IMR-90 (cell line): ENCODE measurements at regions not wholly inside any gene's neighbourhood (a gene's known extent, or its start where the extent isn't known, plus 50 kb on each side); places are given as distances from the start of the nearest gene placed in this dataset.

Experiments used
- ATAC-seq: fragments of 200-7000 bp; cut with Tn5 transposase; 2 replicates; pipeline ENCODE4 v1.9.1; 2020; ENCODE audit warnings: low read depth, mild to moderate bottlenecking, moderate library complexity
- BruUV-seq: library from RNA; stranded (reverse); fragments of 400-500 nt; replicated peaks from 2 replicates; lab custom pipeline; 2021; lab: Mats Ljungman, UMichigan
- CTCF ChIA-PET: fragments of 300-600 bp; formaldehyde crosslinking; extraction: SDS; loops from one replicate; lab custom pipeline; 2021; ENCODE audit warnings: antibody characterized with exemption; lab: Yijun Ruan, JAX
- POLR2A ChIA-PET: fragments of 300-600 bp; sonication (Branson Sonifier 250); formaldehyde crosslinking; loops from one replicate; lab custom pipeline; 2022; ENCODE audit warnings: antibody characterized with exemption; ENCODE audit not compliant: unreplicated experiment; lab: Charles Lee
- DNase-seq: peaks from one replicate; pipeline ENCODE4 v3.0.0; 2013
- H2AFZ ChIP-seq: replicated peaks from 2 replicates; pipeline ENCODE3; 2013; ENCODE audit warnings: low read length, mild to moderate bottlenecking; ENCODE audit not compliant: poor library complexity
- H2AK5ac ChIP-seq: 2 replicates; pipeline ENCODE4 v1.6.1; 2013; ENCODE audit warnings: low read depth, low read length, inconsistent platforms
- H2AK9ac ChIP-seq: replicated peaks from 2 replicates; pipeline ENCODE3; 2013; ENCODE audit warnings: mild to moderate bottlenecking, low read depth, low read length, moderate library complexity; ENCODE audit not compliant: poor library complexity
- H2BK120ac ChIP-seq: 2 replicates; pipeline ENCODE4 v1.6.1; 2013; ENCODE audit warnings: low read depth, low read length, inconsistent platforms
- H2BK15ac ChIP-seq: 3 replicates; pipeline ENCODE4 v1.6.1; 2013; ENCODE audit warnings: low read depth, low read length, inconsistent platforms
- H2BK20ac ChIP-seq: 2 replicates; pipeline ENCODE4 v1.6.1; 2013; ENCODE audit warnings: low read depth, mild to moderate bottlenecking, inconsistent platforms, low read length, moderate library complexity
- H2BK5ac ChIP-seq: 2 replicates; pipeline ENCODE4 v1.6.1; 2013; ENCODE audit warnings: mild to moderate bottlenecking, low read depth, low read length, inconsistent platforms; ENCODE audit not compliant: poor library complexity, severe bottlenecking
- H3K14ac ChIP-seq: replicated peaks from 2 replicates; pipeline ENCODE4 v1.6.1; 2013; ENCODE audit warnings: low read depth, low read length, inconsistent platforms
- H3K18ac ChIP-seq: 2 replicates; pipeline ENCODE4 v1.6.1; 2013; ENCODE audit warnings: low read depth, low read length, control low read depth
- H3K23ac ChIP-seq: 2 replicates; pipeline ENCODE4 v1.6.1; 2013; ENCODE audit warnings: low read depth, low read length, inconsistent platforms
- H3K27ac ChIP-seq: 2 replicates; pipeline ENCODE4 v1.5.1; 2013; ENCODE audit warnings: mild to moderate bottlenecking, control low read depth, low read length; ENCODE audit not compliant: insufficient read depth
- H3K27me3 ChIP-seq: 2 replicates; pipeline ENCODE4 v1.6.1; 2013; ENCODE audit warnings: low read length; ENCODE audit not compliant: control insufficient read depth, insufficient read depth
- H3K36me3 ChIP-seq: 2 replicates; pipeline ENCODE4 v1.6.1; 2013; ENCODE audit warnings: low read length, mixed read lengths; ENCODE audit not compliant: control insufficient read depth, insufficient read depth
- H3K4ac ChIP-seq: 2 replicates; pipeline ENCODE4 v1.6.1; 2013; ENCODE audit warnings: low read depth, low read length, inconsistent platforms
- H3K4me1 ChIP-seq: 2 replicates; pipeline ENCODE4 v1.6.1; 2013; ENCODE audit warnings: low read length, mixed read lengths; ENCODE audit not compliant: control insufficient read depth, insufficient read depth
- H3K4me2 ChIP-seq: 2 replicates; pipeline ENCODE4 v1.6.1; 2013; ENCODE audit warnings: low read depth, mild to moderate bottlenecking, control low read depth, low read length, moderate library complexity
- H3K4me3 ChIP-seq: 2 replicates; pipeline ENCODE4 v1.5.1; 2013; ENCODE audit warnings: low read depth, mild to moderate bottlenecking, control low read depth, low read length, moderate library complexity; ENCODE audit not compliant: insufficient read depth
- H3K56ac ChIP-seq: 2 replicates; pipeline ENCODE4 v1.6.1; 2013; ENCODE audit warnings: low read length, inconsistent platforms; ENCODE audit not compliant: insufficient read depth; ENCODE audit errors: extremely low read depth
- H3K79me1 ChIP-seq, 2 experiments: 2 replicates each; pipeline ENCODE4 v1.6.1; 2013; ENCODE audit warnings: low read length in 2 of 2, inconsistent platforms in 1 of 2, low read depth in 1 of 2
- H3K9ac ChIP-seq: 2 replicates; pipeline ENCODE4 v1.6.1; 2013; ENCODE audit warnings: low read depth, low read length, control low read depth
- H3K9me1 ChIP-seq: 2 replicates; pipeline ENCODE4 v1.6.1; 2013; ENCODE audit warnings: low read length, inconsistent platforms; ENCODE audit not compliant: insufficient read depth
- H3K9me3 ChIP-seq: 2 replicates; pipeline ENCODE4 v1.6.1; 2013; ENCODE audit warnings: low read length; ENCODE audit not compliant: control insufficient read depth, insufficient read depth
- H4K20me1 ChIP-seq: 2 replicates; pipeline ENCODE4 v1.6.1; 2013; ENCODE audit warnings: low read length, inconsistent platforms; ENCODE audit not compliant: insufficient read depth
- H4K5ac ChIP-seq: 2 replicates; pipeline ENCODE4 v1.6.1; 2013; ENCODE audit warnings: mild to moderate bottlenecking, low read depth, low read length, control low read depth
- H4K8ac ChIP-seq, 2 experiments: 2 replicates each; pipeline ENCODE4 v1.6.1; 2013; ENCODE audit warnings: low read depth in 2 of 2, low read length in 2 of 2, control low read depth in 1 of 2, inconsistent platforms in 1 of 2
- H4K91ac ChIP-seq: 2 replicates; pipeline ENCODE4 v1.6.1; 2013; ENCODE audit warnings: low read depth, low read length, inconsistent platforms; ENCODE audit not compliant: insufficient read depth
- RAD21 ChIP-seq: IDR thresholded peaks from 2 replicates; pipeline ENCODE4 v1.6.1; 2012; ENCODE audit warnings: low read length, improper control_type of control experiment
- RCOR1 ChIP-seq: IDR thresholded peaks from 2 replicates; pipeline ENCODE4 v1.6.1; 2012; ENCODE audit warnings: mild to moderate bottlenecking, low read length, improper control_type of control experiment; ENCODE audit not compliant: insufficient replicate concordance
- WGBS, 2 experiments: methylation state at CpG; one replicate each; pipeline versions ENCODE4 v1.1.5 to v1.1.7; 2013; ENCODE audit warnings: missing lambda C conversion rate in 2 of 2; ENCODE audit not compliant: insufficient read length in 1 of 2; ENCODE audit errors: extremely low coverage in 2 of 2; 5-methylcytosine and 5-hydroxymethylcytosine counted together
- dilution Hi-C: fragments of 300-500 bp; cut with HindIII; formaldehyde crosslinking; loops from one replicate; pipeline ENCODE4 v1.14.3; 2018; ENCODE audit warnings: low sequenced_read_pairs; ENCODE audit not compliant: unreplicated experiment
- in situ Hi-C: fragments of 300-500 bp; cut with MboI; formaldehyde crosslinking; loops from 3 replicates; pipeline ENCODE4 v1.14.3; 2019; ENCODE audit warnings: low sequenced_read_pairs, inconsistent platforms, mixed read lengths
- intact Hi-C: fragments of 100-400 bp; cut with micrococcal nuclease; formaldehyde crosslinking; loops from 2 replicates; pipeline ENCODE4 v1.10.0; 2022
- TF ChIP-seq, protein P1 (sequence below): fragments of 150-350 bp; IDR thresholded peaks from 2 replicates; pipeline ENCODE4 v1.6.1; 2017; ENCODE audit warnings: mild to moderate bottlenecking, antibody characterized with exemption, low read length, low read depth

DNA sequence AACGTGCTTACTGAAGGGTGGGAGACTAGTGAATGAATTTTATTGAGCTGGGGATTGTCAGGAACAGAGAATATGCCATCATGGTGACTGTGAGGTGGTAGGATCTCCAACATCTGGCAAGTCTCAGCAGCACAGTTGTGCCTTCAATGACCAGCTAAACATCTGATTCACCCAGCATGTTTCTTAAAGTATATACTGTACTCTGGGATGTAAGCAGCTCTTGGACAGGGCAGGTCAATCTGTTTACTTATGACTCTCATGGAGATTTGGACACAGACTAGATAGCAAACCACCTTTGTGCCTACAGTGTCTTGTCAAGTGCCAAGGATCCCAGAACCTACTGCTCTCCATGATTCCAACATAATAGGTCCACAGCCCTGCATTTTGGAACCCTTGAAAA is 801.0 kb upstream of the CITED2 start:
- H3K27me3 ChIP-seq, result no peaks in the 10 kb centered on the region
- no peak overlapping the region for H3K4me3 ChIP-seq
- H3K9me1 ChIP-seq, result 0 out of 2 replicates have a peak, but pooled peaks cover 5% of the 10 kb centered on the region
- peak overlapping the region; percentile 85 for H4K91ac ChIP-seq
- in situ Hi-C loops, result no loop called here
- H3K79me1 ChIP-seq, result no peaks in the 10 kb centered on the region
- peak overlapping the region; percentile 85 for H2AK9ac ChIP-seq
- H3K9me3 ChIP-seq, result peaks cover 2% of the 10 kb centered on the region
- peak overlapping the region; percentile 92 for H2BK120ac ChIP-seq
- POLR2A ChIA-PET, result interaction anchor here (0.9 kb wide), 1 partner anchor 102 kb away, joined by 3 read pairs; no protein-coding TSS in a partner anchor
- peak overlapping the region; percentile 81 for H2BK5ac ChIP-seq
- no peak overlapping the region for H2AFZ ChIP-seq
- no peak overlapping the region for H3K27ac ChIP-seq
- no peak overlapping the region for H3K9ac ChIP-seq
- BruUV-seq, result no TSS peak
- peak overlapping the region; percentile 19; the same call in 1 of the 2 replicates for H4K5ac ChIP-seq
- no peaks in the 10 kb centered on the region for H3K36me3 ChIP-seq
- H4K8ac ChIP-seq, result peak overlapping the region; percentile 3 to 79; a peak in 3 of 4 replicates
- WGBS, 2 experiments, result no CpG with 5 or more reads among the region's 1 CpG
- peak overlapping the region; percentile 87 for H3K4ac ChIP-seq
- CTCF ChIA-PET, result interaction anchor here (1.0 kb wide), 1 partner anchor 8 kb away, joined by 3 read pairs; no protein-coding TSS in a partner anchor
- peak; percentile 59 for ATAC-seq
- TF ChIP-seq RCOR1 (no peak), RAD21 (no peak)
- TF ChIP-seq, protein P1, sequence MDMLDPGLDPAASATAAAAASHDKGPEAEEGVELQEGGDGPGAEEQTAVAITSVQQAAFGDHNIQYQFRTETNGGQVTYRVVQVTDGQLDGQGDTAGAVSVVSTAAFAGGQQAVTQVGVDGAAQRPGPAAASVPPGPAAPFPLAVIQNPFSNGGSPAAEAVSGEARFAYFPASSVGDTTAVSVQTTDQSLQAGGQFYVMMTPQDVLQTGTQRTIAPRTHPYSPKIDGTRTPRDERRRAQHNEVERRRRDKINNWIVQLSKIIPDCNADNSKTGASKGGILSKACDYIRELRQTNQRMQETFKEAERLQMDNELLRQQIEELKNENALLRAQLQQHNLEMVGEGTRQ, result no peak
- no peak overlapping the region for H3K4me2 ChIP-seq
- H2BK20ac ChIP-seq, result peak overlapping the region; percentile 89
- dilution Hi-C loops, result no loop called here
- peaks cover 11% of the 10 kb centered on the region for H3K4me1 ChIP-seq
- peak overlapping the region; percentile 81 for H3K23ac ChIP-seq
- H3K14ac ChIP-seq, result peak overlapping the region; percentile 92
- intact Hi-C loops, result no loop called here
- H3K18ac ChIP-seq, result peak overlapping the region; percentile 31; the same call in 1 of the 2 replicates
- H3K56ac ChIP-seq, result 0 out of 2 replicates have a peak overlapping the region, but pooled peaks have one; percentile 5
- peak overlapping the region; percentile 82 for H2BK15ac ChIP-seq
- no peaks in the 10 kb centered on the region for H4K20me1 ChIP-seq
- H2AK5ac ChIP-seq, result peak overlapping the region; percentile 87
- DNase-seq, result peak; percentile 34
